HEK293T (cell line): ENCODE measurements at regions not wholly inside any gene's neighbourhood (a gene's known extent, or its start where the extent isn't known, plus 50 kb on each side); places are given as distances from the start of the nearest gene placed in this dataset.
"Not testable (repeated sequence)": the region's sequence is repeated elsewhere in the genome, so short reads cannot be mapped to it uniquely, and the experiment has no call there.

ENCODE experiments used
- CTCF ChIA-PET: fragments of 350-600 bp; formaldehyde crosslinking; extraction: SDS; loops from one replicate; lab custom pipeline; 2021; ENCODE audit warnings: antibody characterized with exemption, inconsistent platforms; lab: Yijun Ruan, JAX
- POLR2A ChIA-PET: fragments of 350-600 bp; formaldehyde crosslinking; extraction: SDS; loops from one replicate; lab custom pipeline; 2020; ENCODE audit warnings: antibody characterized with exemption, inconsistent platforms; lab: Yijun Ruan, JAX
- DNase-seq: peaks from one replicate; pipeline ENCODE4 v3.0.0; 2012; ENCODE audit warnings: mixed read lengths; ENCODE audit errors: extremely low spot score
- ARNT ChIP-seq: fragments of 450-650 bp; IDR thresholded peaks from 2 replicates; pipeline ENCODE4 v1.6.1; 2017; ENCODE audit warnings: mild to moderate bottlenecking
- BHLHE40 ChIP-seq: fragments of 450-650 bp; IDR thresholded peaks from 2 replicates; pipeline ENCODE4 v1.6.1; 2016; ENCODE audit warnings: mild to moderate bottlenecking, moderate library complexity, borderline replicate concordance
- CTBP1 ChIP-seq: fragments of 450-650 bp; IDR thresholded peaks from 2 replicates; pipeline ENCODE4 v1.6.1; 2016; ENCODE audit warnings: borderline replicate concordance
- ELF4 ChIP-seq: fragments of 450-650 bp; IDR thresholded peaks from 2 replicates; pipeline ENCODE4 v1.6.1; 2017; ENCODE audit warnings: antibody characterized with exemption
- FOXA1 ChIP-seq: fragments of 450-650 bp; IDR thresholded peaks from 2 replicates; pipeline ENCODE4 v1.6.1; 2016; ENCODE audit warnings: mild to moderate bottlenecking
- FOXK2 ChIP-seq: fragments of 450-650 bp; IDR thresholded peaks from 2 replicates; pipeline ENCODE4 v1.6.1; 2016; ENCODE audit warnings: mild to moderate bottlenecking
- FOXM1 ChIP-seq: fragments of 450-650 bp; IDR thresholded peaks from 2 replicates; pipeline ENCODE4 v1.6.1; 2017; ENCODE audit warnings: mild to moderate bottlenecking, borderline replicate concordance
- HDGF ChIP-seq: fragments of 450-650 bp; IDR thresholded peaks from 2 replicates; pipeline ENCODE4 v1.6.1; 2017; ENCODE audit warnings: antibody characterized with exemption, borderline replicate concordance
- L3MBTL2 ChIP-seq: fragments of 450-650 bp; conservative IDR thresholded peaks from 2 replicates; pipeline ENCODE4 v1.6.1; 2016; ENCODE audit warnings: mild to moderate bottlenecking
- LEF1 ChIP-seq: fragments of 450-650 bp; IDR thresholded peaks from 2 replicates; pipeline ENCODE4 v1.6.1; 2017; ENCODE audit warnings: mild to moderate bottlenecking, borderline replicate concordance
- NFRKB ChIP-seq: fragments of 450-650 bp; IDR thresholded peaks from 2 replicates; pipeline ENCODE4 v1.6.1; 2016; ENCODE audit warnings: mild to moderate bottlenecking, moderate library complexity
- PKNOX1 ChIP-seq: fragments of 450-650 bp; IDR thresholded peaks from 2 replicates; pipeline ENCODE4 v1.6.1; 2016
- SP1 ChIP-seq: fragments of 450-650 bp; IDR thresholded peaks from 2 replicates; pipeline ENCODE4 v1.6.1; 2017
- SUZ12 ChIP-seq: fragments of 450-650 bp; IDR thresholded peaks from 2 replicates; pipeline ENCODE4 v1.6.1; 2016; ENCODE audit warnings: mild to moderate bottlenecking
- TARDBP ChIP-seq: fragments of 450-650 bp; IDR thresholded peaks from 2 replicates; pipeline ENCODE4 v1.6.1; 2016
- ZNF384 ChIP-seq: fragments of 450-650 bp; IDR thresholded peaks from 2 replicates; pipeline ENCODE4 v1.6.1; 2016

DNA sequence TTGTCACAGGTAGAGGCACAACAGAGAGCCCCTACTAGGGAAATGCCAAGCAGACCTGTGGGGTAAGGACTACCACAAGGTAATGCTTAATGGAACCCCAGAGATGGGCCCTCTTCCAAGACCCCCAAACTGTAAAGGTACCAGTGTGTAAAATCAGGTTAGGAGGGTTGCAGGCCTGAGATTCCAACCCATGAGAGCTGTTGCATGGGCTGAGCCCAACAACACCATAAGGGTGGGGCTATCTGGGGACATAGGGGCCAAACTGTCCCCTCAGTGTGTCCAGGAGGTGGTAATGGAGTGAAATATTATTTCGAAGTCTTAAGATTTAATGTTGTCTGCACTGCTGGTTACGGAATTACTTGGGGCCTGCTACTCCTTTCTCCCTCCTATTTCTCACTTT is 620.2 kb downstream of the ETNK1 start:
- TF ChIP-seq FOXA1 (no peak), ARNT (no peak), TARDBP (no peak), PKNOX1 (no peak), ELF4 (no peak), FOXM1 (no peak), BHLHE40 (no peak), NFRKB (no peak), SUZ12 (no peak), HDGF (no peak), ZNF384 (no peak), SP1 (no peak), LEF1 (no peak), FOXK2 (no peak), CTBP1 (no peak), L3MBTL2 (no peak)
- no peak for DNase-seq
- CTCF ChIA-PET: no interaction called here
- POLR2A ChIA-PET: no interaction called here

- TF ChIP-seq ZNF384 (no peak), LEF1 (no peak), ARNT (no peak), SP1 (no peak), FOXM1 (no peak), TARDBP (no peak), FOXA1 (no peak), PKNOX1 (no peak), FOXK2 (no peak), NFRKB (no peak), BHLHE40 (no peak), SUZ12 (no peak), HDGF (no peak), ELF4 (no peak)
- ChIA-PET POLR2A (no interaction called here), CTCF (no interaction called here)
- DNase-seq: no peak
These were observed 628.2 kb downstream of the ETNK1 start for GRCh38 chr12:23253191-23253590.

GRCh38 chr12:23253910-23254309 is 628.9 kb downstream of the ETNK1 start:
- CTCF ChIA-PET, DNase-seq, POLR2A ChIA-PET: not testable (repeated sequence)

DNA sequence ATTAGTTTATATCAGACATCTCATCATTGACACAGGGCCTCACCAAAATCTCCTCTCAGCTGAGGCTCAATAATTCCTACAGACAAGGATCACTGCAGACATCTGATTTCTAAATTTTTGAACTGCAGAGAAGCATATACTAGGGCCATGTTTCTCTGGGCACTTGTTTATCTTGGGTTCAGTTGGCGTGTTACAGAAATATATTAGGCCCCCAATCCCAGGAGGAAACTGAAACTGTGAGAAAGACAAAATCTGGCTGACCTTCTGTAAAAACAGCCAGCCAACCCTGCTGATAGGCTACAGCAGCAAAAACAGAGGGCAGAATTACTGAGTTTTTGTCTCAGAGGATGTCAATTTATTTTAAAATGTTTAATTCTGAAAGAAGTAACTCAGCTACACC is 634.6 kb downstream of the ETNK1 start:
- no peak for DNase-seq
- ChIA-PET POLR2A (no interaction called here), CTCF (no interaction called here)
- no peak for TF ChIP-seq FOXK2
- TF ChIP-seq TARDBP: no peak
- TF ChIP-seq ELF4: no peak
- no peak for TF ChIP-seq CTBP1
- no peak for TF ChIP-seq LEF1
- no peak for TF ChIP-seq BHLHE40
- TF ChIP-seq FOXM1: no peak
- TF ChIP-seq ARNT: no peak
- no peak for TF ChIP-seq FOXA1
- TF ChIP-seq HDGF: no peak

- CTCF ChIA-PET: no interaction called here
- no peak for DNase-seq
- TF ChIP-seq SP1 (no peak), ZNF384 (no peak), CTBP1 (no peak), FOXM1 (no peak), FOXK2 (no peak), BHLHE40 (no peak), PKNOX1 (no peak), ELF4 (no peak), HDGF (no peak), TARDBP (no peak)
These were observed 637.7 kb downstream of the ETNK1 start for GRCh38 chr12:23262670-23263069.

DNA sequence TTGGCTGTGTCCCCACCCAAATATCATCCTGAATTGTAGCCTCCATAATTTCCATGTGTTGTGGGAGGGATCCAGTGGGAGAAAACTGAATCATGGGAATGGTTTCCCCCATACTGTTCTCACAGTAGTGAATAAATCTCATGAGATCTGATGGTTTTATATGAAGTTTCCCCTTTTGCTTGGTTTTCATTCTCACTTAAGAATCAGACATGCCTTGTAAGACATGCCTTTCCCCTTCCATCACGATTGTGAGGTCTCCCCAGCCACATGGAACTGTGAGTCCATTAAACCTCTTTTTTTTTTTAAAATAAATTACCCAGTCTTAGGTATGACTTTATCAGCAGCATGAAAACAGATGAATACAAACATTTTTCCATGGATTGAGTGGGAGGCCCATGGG is 652.9 kb downstream of the ETNK1 start:
- no peak for DNase-seq
- ChIA-PET POLR2A (no interaction called here), CTCF (no interaction called here)
- no peak for TF ChIP-seq ELF4
- no peak for TF ChIP-seq NFRKB
- no peak for TF ChIP-seq HDGF
- no peak for TF ChIP-seq FOXM1

More at GRCh38 chr12:23262670-23263069, 637.7 kb downstream of the ETNK1 start:
- POLR2A ChIA-PET: no interaction called here

DNA sequence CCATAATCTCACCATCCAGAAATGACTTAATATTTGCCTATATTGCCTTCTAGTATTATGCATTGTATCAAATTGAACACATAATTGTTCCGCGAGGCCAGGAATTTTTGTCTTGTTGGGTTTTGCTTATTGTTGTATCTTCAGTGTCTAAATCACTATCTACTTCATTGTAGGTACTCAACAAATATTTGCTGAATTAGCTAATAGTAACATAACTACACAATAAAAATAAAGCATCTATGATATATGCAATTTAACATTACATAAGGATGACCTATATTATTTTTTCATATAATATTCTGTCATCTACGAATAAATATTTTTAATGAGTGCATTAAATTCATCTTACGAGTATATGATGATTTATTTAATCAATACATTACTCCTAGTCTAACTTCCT is 656.3 kb downstream of the ETNK1 start:
- POLR2A ChIA-PET: no interaction called here
- CTCF ChIA-PET: interaction anchor here (0.6 kb wide), 1 partner anchor 335 kb away, joined by 4 read pairs; no protein-coding TSS in a partner anchor
- DNase-seq: no peak
- no peak for TF ChIP-seq NFRKB
- no peak for TF ChIP-seq ELF4
- no peak for TF ChIP-seq TARDBP
- no peak for TF ChIP-seq HDGF
- no peak for TF ChIP-seq LEF1
- no peak for TF ChIP-seq CTBP1
- TF ChIP-seq SUZ12: no peak
- TF ChIP-seq L3MBTL2: no peak
- no peak for TF ChIP-seq FOXK2
- no peak for TF ChIP-seq ARNT
- no peak for TF ChIP-seq BHLHE40
- TF ChIP-seq ZNF384: no peak
- TF ChIP-seq SP1: no peak
- no peak for TF ChIP-seq PKNOX1
- no peak for TF ChIP-seq FOXA1
- TF ChIP-seq FOXM1: no peak
